Loucy (cell line): ENCODE measurements at regions not wholly inside any gene's neighbourhood (a gene's known extent, or its start where the extent isn't known, plus 50 kb on each side); places are given as distances from the start of the nearest gene placed in this dataset.
"Not testable (repeated sequence)": the region's sequence is repeated elsewhere in the genome, so short reads cannot be mapped to it uniquely, and the experiment has no call there.

Source experiments
- H2AFZ ChIP-seq: fragments of 200-600 bp; sonication (generic); 2 replicates; pipeline ENCODE4 v1.6.0; 2016; ENCODE audit warnings: antibody characterized with exemption, mild to moderate bottlenecking, low read length, moderate library complexity
- H3F3A ChIP-seq: fragments of 200-600 bp; 2 replicates; pipeline ENCODE4 v1.6.0; 2016; ENCODE audit warnings: antibody characterized with exemption, low read depth, mild to moderate bottlenecking
- H3K27me3 ChIP-seq: fragments of 200-600 bp; sonication (generic); 2 replicates; pipeline ENCODE4 v1.6.1; 2014; ENCODE audit warnings: low read length, mild to moderate bottlenecking; ENCODE audit not compliant: insufficient read depth, poor library complexity, severe bottlenecking
- H3K36me3 ChIP-seq: fragments of 200-600 bp; sonication (generic); 2 replicates; pipeline ENCODE4 v1.6.1; 2016; ENCODE audit warnings: low read length; ENCODE audit not compliant: insufficient read depth
- H3K4me1 ChIP-seq: fragments of 200-600 bp; sonication (generic); 2 replicates; pipeline ENCODE4 v1.5.1; 2014; ENCODE audit warnings: low read length, mild to moderate bottlenecking; ENCODE audit not compliant: insufficient read depth, poor library complexity, severe bottlenecking
- H3K4me2 ChIP-seq: fragments of 200-600 bp; sonication (generic); 2 replicates; pipeline ENCODE4 v1.6.0; 2014; ENCODE audit warnings: antibody characterized with exemption, low read length, low read depth, mild to moderate bottlenecking; ENCODE audit not compliant: poor library complexity, severe bottlenecking
- H3K4me3 ChIP-seq: fragments of 200-600 bp; sonication (generic); 2 replicates; pipeline ENCODE4 v1.5.1; 2014; ENCODE audit warnings: low read length, mild to moderate bottlenecking, mixed read lengths; ENCODE audit not compliant: poor library complexity, severe bottlenecking
- H3K79me2 ChIP-seq: fragments of 200-600 bp; sonication (generic); 2 replicates; pipeline ENCODE4 v1.6.1; 2014; ENCODE audit warnings: low read length; ENCODE audit not compliant: insufficient read depth
- H3K9ac ChIP-seq: fragments of 200-600 bp; sonication (generic); 2 replicates; pipeline ENCODE4 v1.6.0; 2014; ENCODE audit warnings: mild to moderate bottlenecking, low read depth, low read length, moderate library complexity; ENCODE audit not compliant: poor library complexity, severe bottlenecking
- H3K9me2 ChIP-seq: fragments of 200-600 bp; sonication (generic); replicated peaks from 2 replicates; pipeline ENCODE4 v1.6.1; 2016; ENCODE audit warnings: low read depth, low read length, mixed read lengths
- H3K9me3 ChIP-seq: fragments of 200-600 bp; sonication (generic); 2 replicates; pipeline ENCODE4 v1.6.1; 2014; ENCODE audit warnings: mild to moderate bottlenecking, antibody characterized with exemption, low read length, low read depth; ENCODE audit not compliant: insufficient read depth
- H4K20me1 ChIP-seq: fragments of 200-600 bp; sonication (generic); 2 replicates; pipeline ENCODE4 v1.6.0; 2014; ENCODE audit warnings: antibody characterized with exemption, low read length, mild to moderate bottlenecking; ENCODE audit not compliant: insufficient read depth, poor library complexity, severe bottlenecking
- EZH2phosphoT487 ChIP-seq: fragments of 200-600 bp; IDR thresholded peaks from 2 replicates; pipeline ENCODE4 v1.6.1; 2018; ENCODE audit warnings: antibody characterized with exemption, mild to moderate bottlenecking, moderate library complexity, borderline replicate concordance
- TF ChIP-seq, protein P1 (sequence below): fragments of 200-600 bp; sonication (generic); conservative IDR thresholded peaks from 2 replicates; pipeline ENCODE4 v1.5.1; 2014; ENCODE audit warnings: mild to moderate bottlenecking, antibody characterized with exemption, low read length

DNA sequence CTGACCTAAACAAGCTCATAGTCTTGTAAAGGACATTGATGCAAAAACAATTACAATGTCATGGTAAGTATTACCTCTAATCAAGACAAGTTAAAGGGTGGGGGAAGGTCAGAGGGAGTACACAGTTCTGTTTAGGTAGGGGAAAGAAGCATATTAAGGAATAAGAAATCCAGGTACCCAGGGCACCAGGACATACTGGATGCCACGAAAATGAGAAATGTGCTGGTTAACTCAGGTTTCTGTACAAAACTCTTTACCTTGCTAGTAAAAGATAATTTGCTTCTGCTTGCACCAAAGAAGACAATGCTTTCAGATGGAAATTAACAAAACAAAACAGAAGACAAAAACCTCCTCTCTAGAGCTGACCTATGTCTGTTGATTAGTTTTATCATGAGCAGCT is 70.7 kb upstream of the MED13 start:
- H3K4me3 ChIP-seq, result no peak overlapping the region
- TF ChIP-seq, protein P1, sequence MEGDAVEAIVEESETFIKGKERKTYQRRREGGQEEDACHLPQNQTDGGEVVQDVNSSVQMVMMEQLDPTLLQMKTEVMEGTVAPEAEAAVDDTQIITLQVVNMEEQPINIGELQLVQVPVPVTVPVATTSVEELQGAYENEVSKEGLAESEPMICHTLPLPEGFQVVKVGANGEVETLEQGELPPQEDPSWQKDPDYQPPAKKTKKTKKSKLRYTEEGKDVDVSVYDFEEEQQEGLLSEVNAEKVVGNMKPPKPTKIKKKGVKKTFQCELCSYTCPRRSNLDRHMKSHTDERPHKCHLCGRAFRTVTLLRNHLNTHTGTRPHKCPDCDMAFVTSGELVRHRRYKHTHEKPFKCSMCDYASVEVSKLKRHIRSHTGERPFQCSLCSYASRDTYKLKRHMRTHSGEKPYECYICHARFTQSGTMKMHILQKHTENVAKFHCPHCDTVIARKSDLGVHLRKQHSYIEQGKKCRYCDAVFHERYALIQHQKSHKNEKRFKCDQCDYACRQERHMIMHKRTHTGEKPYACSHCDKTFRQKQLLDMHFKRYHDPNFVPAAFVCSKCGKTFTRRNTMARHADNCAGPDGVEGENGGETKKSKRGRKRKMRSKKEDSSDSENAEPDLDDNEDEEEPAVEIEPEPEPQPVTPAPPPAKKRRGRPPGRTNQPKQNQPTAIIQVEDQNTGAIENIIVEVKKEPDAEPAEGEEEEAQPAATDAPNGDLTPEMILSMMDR, result no peak
- TF ChIP-seq EZH2phosphoT487, result no peak
- H2AFZ ChIP-seq, result no peak overlapping the region
- H4K20me1 ChIP-seq, result no peaks in the 10 kb centered on the region
- H3K9me3 ChIP-seq, result no peaks in the 10 kb centered on the region
- H3K9me2 ChIP-seq, result no peaks in the 10 kb centered on the region
- no peaks in the 10 kb centered on the region for H3F3A ChIP-seq
- H3K27me3 ChIP-seq, result no peaks in the 10 kb centered on the region
- no peak overlapping the region for H3K4me2 ChIP-seq
- H3K9ac ChIP-seq, result no peak overlapping the region
- peaks cover 3% of the 10 kb centered on the region for H3K4me1 ChIP-seq
- H3K36me3 ChIP-seq, result no peaks in the 10 kb centered on the region
- no peaks in the 10 kb centered on the region for H3K79me2 ChIP-seq

DNA sequence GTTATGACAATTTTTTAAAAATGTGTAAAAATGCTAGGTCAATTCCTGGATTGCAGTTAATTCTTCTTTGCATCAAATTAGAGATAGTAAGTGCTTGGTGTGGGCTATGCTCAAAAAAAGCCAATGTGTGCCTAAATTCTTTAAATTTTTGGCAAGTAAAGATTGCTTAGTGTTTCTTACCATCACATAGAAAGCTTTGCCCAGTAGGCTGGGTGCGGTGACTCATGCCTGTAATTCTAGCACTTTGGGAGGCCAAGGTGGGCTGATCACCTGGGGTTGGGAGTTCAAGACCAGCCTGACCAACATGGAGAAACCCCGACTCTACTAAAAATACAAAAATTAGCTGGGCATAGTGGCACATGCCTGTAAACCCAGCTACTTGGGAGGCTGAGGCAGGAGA is 70.0 kb upstream of the MED13 start:
- not testable (repeated sequence) for H3K4me3 ChIP-seq

DNA sequence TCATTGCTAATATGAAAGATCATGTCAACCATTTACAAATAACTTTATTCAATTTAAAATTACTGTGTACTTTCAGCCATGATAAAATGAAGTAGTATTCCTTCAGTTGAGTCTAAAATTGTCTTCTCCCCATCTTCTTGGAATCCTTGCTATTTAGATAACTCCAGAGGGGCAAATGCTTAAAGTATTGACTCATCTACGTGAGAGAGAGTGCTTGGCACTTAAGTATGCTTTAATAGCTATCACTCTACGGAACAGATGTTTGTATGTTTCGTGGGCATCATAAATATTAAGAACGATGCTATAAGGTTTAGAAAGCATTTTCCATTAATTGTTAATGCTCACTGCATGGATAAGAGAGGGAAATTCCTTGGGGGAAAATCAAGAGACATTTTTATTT is 69.3 kb upstream of the MED13 start:
- H3K4me1 ChIP-seq, result peaks cover 3% of the 10 kb centered on the region
- no peaks in the 10 kb centered on the region for H3K9me2 ChIP-seq
- no peak overlapping the region for H3K9ac ChIP-seq
- no peaks in the 10 kb centered on the region for H3K9me3 ChIP-seq
- TF ChIP-seq, protein P1, result no peak
- no peak for TF ChIP-seq EZH2phosphoT487
- H3K4me3 ChIP-seq, result no peak overlapping the region
- no peak overlapping the region for H3K4me2 ChIP-seq
- H3K79me2 ChIP-seq, result no peaks in the 10 kb centered on the region
- H3F3A ChIP-seq, result no peaks in the 10 kb centered on the region
- no peaks in the 10 kb centered on the region for H4K20me1 ChIP-seq
- H3K27me3 ChIP-seq, result no peaks in the 10 kb centered on the region
- H2AFZ ChIP-seq, result no peak overlapping the region
- H3K36me3 ChIP-seq, result no peaks in the 10 kb centered on the region

More for the DNA sequence above, 70.0 kb upstream of the MED13 start:
- not testable (repeated sequence) for H3K27me3 ChIP-seq, H3K4me1 ChIP-seq, H2AFZ ChIP-seq, H3K79me2 ChIP-seq, H3K9me2 ChIP-seq, H3F3A ChIP-seq, H3K4me2 ChIP-seq, H3K9ac ChIP-seq, H3K9me3 ChIP-seq, H3K36me3 ChIP-seq, H4K20me1 ChIP-seq

DNA sequence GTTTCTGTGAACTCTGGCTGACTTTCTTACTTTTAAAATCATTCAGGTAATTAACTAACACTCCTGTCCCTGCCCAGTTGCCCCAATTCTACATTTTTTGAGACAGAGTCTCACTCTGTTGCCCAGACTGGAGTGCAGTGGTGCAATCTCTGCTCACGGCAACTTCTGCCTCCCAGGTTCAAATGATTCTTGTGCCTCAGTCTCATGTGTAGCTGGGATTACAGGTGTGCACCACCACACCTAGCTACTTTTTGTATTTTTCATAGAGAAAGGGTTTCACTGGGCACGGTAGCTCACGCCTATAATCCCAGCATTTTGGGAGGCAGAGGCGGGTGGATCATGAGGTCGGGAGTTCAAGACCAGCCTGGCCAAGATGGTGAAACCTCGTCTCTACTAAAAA is 66.2 kb upstream of the MED13 start:
- not testable (repeated sequence) for H3K9ac ChIP-seq, H3K9me2 ChIP-seq, H3K27me3 ChIP-seq, H2AFZ ChIP-seq, H3F3A ChIP-seq, H4K20me1 ChIP-seq, H3K4me1 ChIP-seq, H3K9me3 ChIP-seq, H3K36me3 ChIP-seq, H3K4me3 ChIP-seq, H3K4me2 ChIP-seq, H3K79me2 ChIP-seq
